IMR-90 (cell line): ENCODE measurements at regions not wholly inside any gene's neighbourhood (a gene's known extent, or its start where the extent isn't known, plus 50 kb on each side); places are given as distances from the start of the nearest gene placed in this dataset.

ENCODE experiments used
- ATAC-seq: fragments of 200-7000 bp; cut with Tn5 transposase; 2 replicates; pipeline ENCODE4 v1.9.1; 2020; ENCODE audit warnings: low read depth, mild to moderate bottlenecking, moderate library complexity
- BruUV-seq: library from RNA; stranded (reverse); fragments of 400-500 nt; replicated peaks from 2 replicates; lab custom pipeline; 2021; lab: Mats Ljungman, UMichigan
- CTCF ChIA-PET: fragments of 300-600 bp; formaldehyde crosslinking; extraction: SDS; loops from one replicate; lab custom pipeline; 2021; ENCODE audit warnings: antibody characterized with exemption; lab: Yijun Ruan, JAX
- POLR2A ChIA-PET: fragments of 300-600 bp; sonication (Branson Sonifier 250); formaldehyde crosslinking; loops from one replicate; lab custom pipeline; 2022; ENCODE audit warnings: antibody characterized with exemption; ENCODE audit not compliant: unreplicated experiment; lab: Charles Lee
- DNase-seq: peaks from one replicate; pipeline ENCODE4 v3.0.0; 2013
- H2AFZ ChIP-seq: replicated peaks from 2 replicates; pipeline ENCODE3; 2013; ENCODE audit warnings: low read length, mild to moderate bottlenecking; ENCODE audit not compliant: poor library complexity
- H2AK5ac ChIP-seq: 2 replicates; pipeline ENCODE4 v1.6.1; 2013; ENCODE audit warnings: low read depth, low read length, inconsistent platforms
- H2AK9ac ChIP-seq: replicated peaks from 2 replicates; pipeline ENCODE3; 2013; ENCODE audit warnings: mild to moderate bottlenecking, low read depth, low read length, moderate library complexity; ENCODE audit not compliant: poor library complexity
- H2BK120ac ChIP-seq: 2 replicates; pipeline ENCODE4 v1.6.1; 2013; ENCODE audit warnings: low read depth, low read length, inconsistent platforms
- H2BK15ac ChIP-seq: 3 replicates; pipeline ENCODE4 v1.6.1; 2013; ENCODE audit warnings: low read depth, low read length, inconsistent platforms
- H2BK20ac ChIP-seq: 2 replicates; pipeline ENCODE4 v1.6.1; 2013; ENCODE audit warnings: low read depth, mild to moderate bottlenecking, inconsistent platforms, low read length, moderate library complexity
- H2BK5ac ChIP-seq: 2 replicates; pipeline ENCODE4 v1.6.1; 2013; ENCODE audit warnings: mild to moderate bottlenecking, low read depth, low read length, inconsistent platforms; ENCODE audit not compliant: poor library complexity, severe bottlenecking
- H3K14ac ChIP-seq: replicated peaks from 2 replicates; pipeline ENCODE4 v1.6.1; 2013; ENCODE audit warnings: low read depth, low read length, inconsistent platforms
- H3K18ac ChIP-seq: 2 replicates; pipeline ENCODE4 v1.6.1; 2013; ENCODE audit warnings: low read depth, low read length, control low read depth
- H3K23ac ChIP-seq: 2 replicates; pipeline ENCODE4 v1.6.1; 2013; ENCODE audit warnings: low read depth, low read length, inconsistent platforms
- H3K27ac ChIP-seq: 2 replicates; pipeline ENCODE4 v1.5.1; 2013; ENCODE audit warnings: mild to moderate bottlenecking, control low read depth, low read length; ENCODE audit not compliant: insufficient read depth
- H3K27me3 ChIP-seq: 2 replicates; pipeline ENCODE4 v1.6.1; 2013; ENCODE audit warnings: low read length; ENCODE audit not compliant: control insufficient read depth, insufficient read depth
- H3K36me3 ChIP-seq: 2 replicates; pipeline ENCODE4 v1.6.1; 2013; ENCODE audit warnings: low read length, mixed read lengths; ENCODE audit not compliant: control insufficient read depth, insufficient read depth
- H3K4ac ChIP-seq: 2 replicates; pipeline ENCODE4 v1.6.1; 2013; ENCODE audit warnings: low read depth, low read length, inconsistent platforms
- H3K4me1 ChIP-seq: 2 replicates; pipeline ENCODE4 v1.6.1; 2013; ENCODE audit warnings: low read length, mixed read lengths; ENCODE audit not compliant: control insufficient read depth, insufficient read depth
- H3K4me2 ChIP-seq: 2 replicates; pipeline ENCODE4 v1.6.1; 2013; ENCODE audit warnings: low read depth, mild to moderate bottlenecking, control low read depth, low read length, moderate library complexity
- H3K4me3 ChIP-seq: 2 replicates; pipeline ENCODE4 v1.5.1; 2013; ENCODE audit warnings: low read depth, mild to moderate bottlenecking, control low read depth, low read length, moderate library complexity; ENCODE audit not compliant: insufficient read depth
- H3K56ac ChIP-seq: 2 replicates; pipeline ENCODE4 v1.6.1; 2013; ENCODE audit warnings: low read length, inconsistent platforms; ENCODE audit not compliant: insufficient read depth; ENCODE audit errors: extremely low read depth
- H3K79me1 ChIP-seq, 2 experiments: 2 replicates each; pipeline ENCODE4 v1.6.1; 2013; ENCODE audit warnings: low read length in 2 of 2, inconsistent platforms in 1 of 2, low read depth in 1 of 2
- H3K9ac ChIP-seq: 2 replicates; pipeline ENCODE4 v1.6.1; 2013; ENCODE audit warnings: low read depth, low read length, control low read depth
- H3K9me1 ChIP-seq: 2 replicates; pipeline ENCODE4 v1.6.1; 2013; ENCODE audit warnings: low read length, inconsistent platforms; ENCODE audit not compliant: insufficient read depth
- H3K9me3 ChIP-seq: 2 replicates; pipeline ENCODE4 v1.6.1; 2013; ENCODE audit warnings: low read length; ENCODE audit not compliant: control insufficient read depth, insufficient read depth
- H4K20me1 ChIP-seq: 2 replicates; pipeline ENCODE4 v1.6.1; 2013; ENCODE audit warnings: low read length, inconsistent platforms; ENCODE audit not compliant: insufficient read depth
- H4K5ac ChIP-seq: 2 replicates; pipeline ENCODE4 v1.6.1; 2013; ENCODE audit warnings: mild to moderate bottlenecking, low read depth, low read length, control low read depth
- H4K8ac ChIP-seq, 2 experiments: 2 replicates each; pipeline ENCODE4 v1.6.1; 2013; ENCODE audit warnings: low read depth in 2 of 2, low read length in 2 of 2, control low read depth in 1 of 2, inconsistent platforms in 1 of 2
- H4K91ac ChIP-seq: 2 replicates; pipeline ENCODE4 v1.6.1; 2013; ENCODE audit warnings: low read depth, low read length, inconsistent platforms; ENCODE audit not compliant: insufficient read depth
- BHLHE40 ChIP-seq: fragments of 150-350 bp; IDR thresholded peaks from 2 replicates; pipeline ENCODE4 v1.6.1; 2016; ENCODE audit warnings: mild to moderate bottlenecking, low read depth, low read length
- CEBPB ChIP-seq: IDR thresholded peaks from 2 replicates; pipeline ENCODE4 v1.6.1; 2012; ENCODE audit warnings: low read depth, low read length, improper control_type of control experiment
- MAZ ChIP-seq: IDR thresholded peaks from 2 replicates; pipeline ENCODE4 v1.6.1; 2012; ENCODE audit warnings: low read depth, mild to moderate bottlenecking, low read length, improper control_type of control experiment, moderate library complexity, borderline replicate concordance
- MXI1 ChIP-seq: IDR thresholded peaks from 2 replicates; pipeline ENCODE4 v1.6.1; 2012; ENCODE audit warnings: low read depth, mild to moderate bottlenecking, low read length, moderate library complexity, borderline replicate concordance
- RAD21 ChIP-seq: IDR thresholded peaks from 2 replicates; pipeline ENCODE4 v1.6.1; 2012; ENCODE audit warnings: low read length, improper control_type of control experiment
- RFX5 ChIP-seq: IDR thresholded peaks from 2 replicates; pipeline ENCODE4 v1.8.0; 2012; ENCODE audit warnings: low read depth, mild to moderate bottlenecking, low read length, moderate library complexity
- SMC3 ChIP-seq: fragments of 150-350 bp; IDR thresholded peaks from 2 replicates; pipeline ENCODE4 v1.6.1; 2016; ENCODE audit warnings: low read depth, mild to moderate bottlenecking, antibody characterized with exemption, low read length, moderate library complexity
- WGBS, 2 experiments: methylation state at CpG; one replicate each; pipeline versions ENCODE4 v1.1.5 to v1.1.7; 2013; ENCODE audit warnings: missing lambda C conversion rate in 2 of 2; ENCODE audit not compliant: insufficient read length in 1 of 2; ENCODE audit errors: extremely low coverage in 2 of 2; 5-methylcytosine and 5-hydroxymethylcytosine counted together
- dilution Hi-C: fragments of 300-500 bp; cut with HindIII; formaldehyde crosslinking; loops from one replicate; pipeline ENCODE4 v1.14.3; 2018; ENCODE audit warnings: low sequenced_read_pairs; ENCODE audit not compliant: unreplicated experiment
- in situ Hi-C: fragments of 300-500 bp; cut with MboI; formaldehyde crosslinking; loops from 3 replicates; pipeline ENCODE4 v1.14.3; 2019; ENCODE audit warnings: low sequenced_read_pairs, inconsistent platforms, mixed read lengths
- intact Hi-C: fragments of 100-400 bp; cut with micrococcal nuclease; formaldehyde crosslinking; loops from 2 replicates; pipeline ENCODE4 v1.10.0; 2022
- TF ChIP-seq, protein P1 (sequence below): conservative IDR thresholded peaks from 2 replicates; pipeline ENCODE4 v1.5.1; 2012; ENCODE audit warnings: mild to moderate bottlenecking, low read depth, low read length, improper control_type of control experiment
- TF ChIP-seq, protein P2 (sequence below): fragments of 150-350 bp; IDR thresholded peaks from 2 replicates; pipeline ENCODE4 v1.6.1; 2017; ENCODE audit warnings: mild to moderate bottlenecking, antibody characterized with exemption, low read length, low read depth

- POLR2A ChIA-PET = no interaction called here
- ATAC-seq (no peak), DNase-seq (no peak)
- H3K4me2 ChIP-seq = no peak overlapping the region
- no peak overlapping the region for H4K91ac ChIP-seq
- no peak overlapping the region for H3K23ac ChIP-seq
- no peak for TF ChIP-seq RFX5
- TF ChIP-seq, protein P1, sequence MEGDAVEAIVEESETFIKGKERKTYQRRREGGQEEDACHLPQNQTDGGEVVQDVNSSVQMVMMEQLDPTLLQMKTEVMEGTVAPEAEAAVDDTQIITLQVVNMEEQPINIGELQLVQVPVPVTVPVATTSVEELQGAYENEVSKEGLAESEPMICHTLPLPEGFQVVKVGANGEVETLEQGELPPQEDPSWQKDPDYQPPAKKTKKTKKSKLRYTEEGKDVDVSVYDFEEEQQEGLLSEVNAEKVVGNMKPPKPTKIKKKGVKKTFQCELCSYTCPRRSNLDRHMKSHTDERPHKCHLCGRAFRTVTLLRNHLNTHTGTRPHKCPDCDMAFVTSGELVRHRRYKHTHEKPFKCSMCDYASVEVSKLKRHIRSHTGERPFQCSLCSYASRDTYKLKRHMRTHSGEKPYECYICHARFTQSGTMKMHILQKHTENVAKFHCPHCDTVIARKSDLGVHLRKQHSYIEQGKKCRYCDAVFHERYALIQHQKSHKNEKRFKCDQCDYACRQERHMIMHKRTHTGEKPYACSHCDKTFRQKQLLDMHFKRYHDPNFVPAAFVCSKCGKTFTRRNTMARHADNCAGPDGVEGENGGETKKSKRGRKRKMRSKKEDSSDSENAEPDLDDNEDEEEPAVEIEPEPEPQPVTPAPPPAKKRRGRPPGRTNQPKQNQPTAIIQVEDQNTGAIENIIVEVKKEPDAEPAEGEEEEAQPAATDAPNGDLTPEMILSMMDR = no peak
- no peak for TF ChIP-seq BHLHE40
- TF ChIP-seq SMC3 = no peak
- TF ChIP-seq, protein P2, sequence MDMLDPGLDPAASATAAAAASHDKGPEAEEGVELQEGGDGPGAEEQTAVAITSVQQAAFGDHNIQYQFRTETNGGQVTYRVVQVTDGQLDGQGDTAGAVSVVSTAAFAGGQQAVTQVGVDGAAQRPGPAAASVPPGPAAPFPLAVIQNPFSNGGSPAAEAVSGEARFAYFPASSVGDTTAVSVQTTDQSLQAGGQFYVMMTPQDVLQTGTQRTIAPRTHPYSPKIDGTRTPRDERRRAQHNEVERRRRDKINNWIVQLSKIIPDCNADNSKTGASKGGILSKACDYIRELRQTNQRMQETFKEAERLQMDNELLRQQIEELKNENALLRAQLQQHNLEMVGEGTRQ = no peak
- no peak for TF ChIP-seq MAZ
- no peak for TF ChIP-seq RAD21
- TF ChIP-seq MXI1 = no peak
- no peak for TF ChIP-seq CEBPB
- no peaks in the 10 kb centered on the region for H3K79me1 ChIP-seq
- no peak overlapping the region for H2BK15ac ChIP-seq
- no peaks in the 10 kb centered on the region for H4K20me1 ChIP-seq
- no peak overlapping the region for H3K4ac ChIP-seq
- intact Hi-C loops (no loop called here), dilution Hi-C loops (no loop called here), in situ Hi-C loops (no loop called here)
- H3K27ac ChIP-seq = no peak overlapping the region
- no peaks in the 10 kb centered on the region for H3K9me3 ChIP-seq
- H3K9ac ChIP-seq = no peak overlapping the region
- H2AK5ac ChIP-seq = no peak overlapping the region
- no peaks in the 10 kb centered on the region for H3K9me1 ChIP-seq
- H4K8ac ChIP-seq = no peak overlapping the region
- H3K56ac ChIP-seq = no peak overlapping the region
- no peak overlapping the region for H3K4me3 ChIP-seq
- H3K14ac ChIP-seq = no peak overlapping the region
- no peaks in the 10 kb centered on the region for H3K27me3 ChIP-seq
- BruUV-seq = no TSS peak
- H3K4me1 ChIP-seq = no peaks in the 10 kb centered on the region
- H3K36me3 ChIP-seq = no peaks in the 10 kb centered on the region
- no peak overlapping the region for H4K5ac ChIP-seq
- no peak overlapping the region for H3K18ac ChIP-seq
- no peak overlapping the region for H2BK5ac ChIP-seq
- no peak overlapping the region for H2BK120ac ChIP-seq
- CTCF ChIA-PET = no interaction called here
- WGBS, 2 experiments = no CpG with 5 or more reads among the region's 4 CpGs
- no peak overlapping the region for H2BK20ac ChIP-seq
- no peak overlapping the region for H2AFZ ChIP-seq
- no peak overlapping the region for H2AK9ac ChIP-seq
Measured at GRCh38 chr9:87245271-87245670, 252.4 kb upstream of the DAPK1 start.
